ENCODE measurements at regions not wholly inside any gene's neighbourhood (a gene's known extent, or its start where the extent isn't known, plus 50 kb on each side); places are given as distances from the start of the nearest gene placed in this dataset.

DNA sequence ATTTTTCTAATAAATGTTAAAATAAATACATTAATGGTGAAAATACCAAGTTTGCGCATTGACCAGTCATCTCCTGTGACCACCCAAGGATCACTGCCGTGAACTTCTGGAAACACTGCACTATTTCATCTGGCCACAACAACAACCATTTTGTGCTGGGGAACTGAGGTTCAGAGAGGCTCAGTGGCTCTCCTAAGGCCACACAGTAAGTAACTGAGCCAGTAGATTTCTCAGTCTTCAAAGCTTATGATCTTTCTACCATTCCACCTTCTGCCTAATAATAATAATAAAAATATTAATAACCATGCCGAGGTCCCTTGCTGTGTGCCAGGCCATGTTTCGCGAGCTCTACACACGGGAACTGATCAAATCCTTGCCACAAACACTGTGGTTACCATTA lies 182.0 kb downstream of the IRF8 start:
- TF ChIP-seq, protein P1, sequence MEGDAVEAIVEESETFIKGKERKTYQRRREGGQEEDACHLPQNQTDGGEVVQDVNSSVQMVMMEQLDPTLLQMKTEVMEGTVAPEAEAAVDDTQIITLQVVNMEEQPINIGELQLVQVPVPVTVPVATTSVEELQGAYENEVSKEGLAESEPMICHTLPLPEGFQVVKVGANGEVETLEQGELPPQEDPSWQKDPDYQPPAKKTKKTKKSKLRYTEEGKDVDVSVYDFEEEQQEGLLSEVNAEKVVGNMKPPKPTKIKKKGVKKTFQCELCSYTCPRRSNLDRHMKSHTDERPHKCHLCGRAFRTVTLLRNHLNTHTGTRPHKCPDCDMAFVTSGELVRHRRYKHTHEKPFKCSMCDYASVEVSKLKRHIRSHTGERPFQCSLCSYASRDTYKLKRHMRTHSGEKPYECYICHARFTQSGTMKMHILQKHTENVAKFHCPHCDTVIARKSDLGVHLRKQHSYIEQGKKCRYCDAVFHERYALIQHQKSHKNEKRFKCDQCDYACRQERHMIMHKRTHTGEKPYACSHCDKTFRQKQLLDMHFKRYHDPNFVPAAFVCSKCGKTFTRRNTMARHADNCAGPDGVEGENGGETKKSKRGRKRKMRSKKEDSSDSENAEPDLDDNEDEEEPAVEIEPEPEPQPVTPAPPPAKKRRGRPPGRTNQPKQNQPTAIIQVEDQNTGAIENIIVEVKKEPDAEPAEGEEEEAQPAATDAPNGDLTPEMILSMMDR (IDR thresholded peaks at IDR 0.05): no peak
- TF ChIP-seq POLR2AphosphoS5 (IDR thresholded peaks at IDR 0.05; ENCODE audit: low read depth, low read length) (no peak), TCF7L2 (IDR thresholded peaks at IDR 0.05; ENCODE audit: low read depth, low read length) (no peak)
- TF ChIP-seq, protein P2, sequence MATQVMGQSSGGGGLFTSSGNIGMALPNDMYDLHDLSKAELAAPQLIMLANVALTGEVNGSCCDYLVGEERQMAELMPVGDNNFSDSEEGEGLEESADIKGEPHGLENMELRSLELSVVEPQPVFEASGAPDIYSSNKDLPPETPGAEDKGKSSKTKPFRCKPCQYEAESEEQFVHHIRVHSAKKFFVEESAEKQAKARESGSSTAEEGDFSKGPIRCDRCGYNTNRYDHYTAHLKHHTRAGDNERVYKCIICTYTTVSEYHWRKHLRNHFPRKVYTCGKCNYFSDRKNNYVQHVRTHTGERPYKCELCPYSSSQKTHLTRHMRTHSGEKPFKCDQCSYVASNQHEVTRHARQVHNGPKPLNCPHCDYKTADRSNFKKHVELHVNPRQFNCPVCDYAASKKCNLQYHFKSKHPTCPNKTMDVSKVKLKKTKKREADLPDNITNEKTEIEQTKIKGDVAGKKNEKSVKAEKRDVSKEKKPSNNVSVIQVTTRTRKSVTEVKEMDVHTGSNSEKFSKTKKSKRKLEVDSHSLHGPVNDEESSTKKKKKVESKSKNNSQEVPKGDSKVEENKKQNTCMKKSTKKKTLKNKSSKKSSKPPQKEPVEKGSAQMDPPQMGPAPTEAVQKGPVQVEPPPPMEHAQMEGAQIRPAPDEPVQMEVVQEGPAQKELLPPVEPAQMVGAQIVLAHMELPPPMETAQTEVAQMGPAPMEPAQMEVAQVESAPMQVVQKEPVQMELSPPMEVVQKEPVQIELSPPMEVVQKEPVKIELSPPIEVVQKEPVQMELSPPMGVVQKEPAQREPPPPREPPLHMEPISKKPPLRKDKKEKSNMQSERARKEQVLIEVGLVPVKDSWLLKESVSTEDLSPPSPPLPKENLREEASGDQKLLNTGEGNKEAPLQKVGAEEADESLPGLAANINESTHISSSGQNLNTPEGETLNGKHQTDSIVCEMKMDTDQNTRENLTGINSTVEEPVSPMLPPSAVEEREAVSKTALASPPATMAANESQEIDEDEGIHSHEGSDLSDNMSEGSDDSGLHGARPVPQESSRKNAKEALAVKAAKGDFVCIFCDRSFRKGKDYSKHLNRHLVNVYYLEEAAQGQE (IDR thresholded peaks at IDR 0.05; ENCODE audit: insufficient read depth in 1 of 2, low read depth in 2 of 2, low read length in 1 of 2): no peak

All from Panc1 (cell line).